GM12878 (cell line): ENCODE measurements at regions not wholly inside any gene's neighbourhood (a gene's known extent, or its start where the extent isn't known, plus 50 kb on each side); places are given as distances from the start of the nearest gene placed in this dataset.

Source experiments
- ATAC-seq: fragments of 200-7000 bp; cut with Tn5 transposase; 3 replicates; pipeline ENCODE4 v1.9.1; 2020; ENCODE audit warnings: mild to moderate bottlenecking, moderate library complexity
- BruUV-seq: library from RNA; stranded (reverse); fragments of 400-500 nt; replicated peaks from 2 replicates; lab custom pipeline; 2021; lab: Mats Ljungman, UMichigan
- CTCF ChIA-PET: fragments of 300-600 bp; sonication (Branson Sonifier 250); formaldehyde crosslinking; extraction: SDS; loops from one replicate; lab custom pipeline; 2021; ENCODE audit warnings: inconsistent platforms; lab: Yijun Ruan, JAX
- POLR2A ChIA-PET: fragments of 350-600 bp; formaldehyde crosslinking; extraction: SDS; loops from one replicate; lab custom pipeline; 2021; ENCODE audit warnings: inconsistent platforms; lab: Charles Lee
- RAD21 ChIA-PET: fragments of 300-600 bp; sonication (Branson Sonifier 250); formaldehyde crosslinking; loops from one replicate; lab custom pipeline; 2023; ENCODE audit warnings: antibody characterized with exemption; ENCODE audit not compliant: unreplicated experiment; lab: Charles Lee
- SMC1A ChIA-PET: fragments of 300-600 bp; sonication (Branson Sonifier 250); formaldehyde crosslinking; loops from one replicate; lab custom pipeline; 2023; ENCODE audit not compliant: unreplicated experiment, uncharacterized antibody; lab: Charles Lee
- DNase-seq: peaks from one replicate; pipeline ENCODE4 v3.0.0-alpha.2; 2011; ENCODE audit warnings: low read depth, low spot score
- FAIRE-seq: peaks from 3 replicates; lab custom pipeline; 2011; peaks lifted over from hg19 to GRCh38; lab: Jason Lieb, UNC
- H2AFZ ChIP-seq: 2 replicates; pipeline ENCODE4 v1.6.0; 2011; ENCODE audit warnings: low read depth, low read length, control low read depth; ENCODE audit not compliant: control insufficient read depth
- H3K27ac ChIP-seq: 2 replicates; pipeline ENCODE4 v1.5.1; 2011; ENCODE audit warnings: control low read depth; ENCODE audit not compliant: control insufficient read depth, insufficient read depth
- H3K27me3 ChIP-seq, 2 experiments: replicated peaks in 1 of 2; 2 replicates each; pipeline versions ENCODE4 v1.6.0 to v1.6.1; 2011; ENCODE audit warnings: low read length in 1 of 2; ENCODE audit not compliant: control insufficient read depth in 2 of 2, insufficient read depth in 2 of 2
- H3K36me3 ChIP-seq, 2 experiments: 2 replicates each; pipeline ENCODE4 v1.5.1; 2011; ENCODE audit warnings: low read length in 1 of 2; ENCODE audit not compliant: control insufficient read depth in 2 of 2, insufficient read depth in 2 of 2
- H3K4me1 ChIP-seq: 2 replicates; pipeline ENCODE4 v1.6.1; 2011; ENCODE audit warnings: mild to moderate bottlenecking, low read length, moderate library complexity, mixed read lengths; ENCODE audit not compliant: control insufficient read depth, insufficient read depth
- H3K4me2 ChIP-seq: 2 replicates; pipeline ENCODE4 v1.6.0; 2011; ENCODE audit warnings: control low read depth; ENCODE audit not compliant: control insufficient read depth, insufficient read depth
- H3K4me3 ChIP-seq: fragments of 200-600 bp; sonication (generic); 2 replicates; pipeline ENCODE4 v1.5.1; 2016
- H3K79me2 ChIP-seq: 2 replicates; pipeline ENCODE4 v1.6.0; 2011; ENCODE audit warnings: low read length; ENCODE audit not compliant: control insufficient read depth, insufficient read depth
- H3K9ac ChIP-seq: 2 replicates; pipeline ENCODE4 v1.8.0; 2011; ENCODE audit warnings: low read length, control low read depth, mixed read lengths; ENCODE audit not compliant: control insufficient read depth, insufficient read depth
- H3K9me3 ChIP-seq: replicated peaks from 3 replicates; pipeline ENCODE4 v1.5.1; 2011; ENCODE audit warnings: mild to moderate bottlenecking, low read length; ENCODE audit not compliant: control insufficient read depth, insufficient read depth
- H4K20me1 ChIP-seq: 2 replicates; pipeline ENCODE4 v1.6.0; 2011; ENCODE audit not compliant: control insufficient read depth, insufficient read depth
- ATF7 ChIP-seq: fragments of 450-650 bp; IDR thresholded peaks from 2 replicates; pipeline ENCODE4 v1.6.1; 2016; ENCODE audit warnings: low read depth, mild to moderate bottlenecking
- SIN3A ChIP-seq: IDR thresholded peaks from 2 replicates; pipeline ENCODE4 v1.6.1; 2012; ENCODE audit warnings: low read depth, low read length, improper control_type of control experiment
- SUPT20H ChIP-seq: IDR thresholded peaks from 2 replicates; pipeline ENCODE4 v1.6.1; 2011; ENCODE audit warnings: low read depth, mild to moderate bottlenecking, low read length, moderate library complexity, borderline replicate concordance; ENCODE audit not compliant: control insufficient read depth
- TCF7 ChIP-seq: IDR thresholded peaks from 2 replicates; pipeline ENCODE4 v1.6.1; 2014; ENCODE audit warnings: antibody characterized with exemption, borderline replicate concordance
- YY1 ChIP-seq: IDR thresholded peaks from 2 replicates; pipeline ENCODE4 v1.6.1; 2011; ENCODE audit warnings: low read depth, mild to moderate bottlenecking, low read length
- WGBS: methylation state at CpG from one replicate; pipeline ENCODE4 v1.1.6; 2016; ENCODE audit warnings: low lambda C conversion rate; ENCODE audit not compliant: insufficient replicate concordance, insufficient coverage; ENCODE audit errors: missing lambda C conversion rate; 5-methylcytosine and 5-hydroxymethylcytosine counted together
- in situ Hi-C: fragments of 300-500 bp; cut with MboI; formaldehyde crosslinking; loops from 9 replicates; pipeline ENCODE4 v1.14.3; 2018; ENCODE audit warnings: mixed read lengths
- intact Hi-C: fragments of 100-400 bp; cut with micrococcal nuclease; formaldehyde crosslinking; loops from one replicate; pipeline ENCODE4 v1.14.2; 2022; ENCODE audit not compliant: unreplicated experiment
- TF ChIP-seq, protein P1 (sequence below): fragments of 450-650 bp; IDR thresholded peaks from 2 replicates; pipeline ENCODE4 v1.6.1; 2017; ENCODE audit warnings: borderline replicate concordance
- TF ChIP-seq, protein P2 (sequence below): fragments of 450-650 bp; IDR thresholded peaks from 2 replicates; pipeline ENCODE4 v1.6.1; 2017; ENCODE audit warnings: mild to moderate bottlenecking, moderate library complexity

DNA sequence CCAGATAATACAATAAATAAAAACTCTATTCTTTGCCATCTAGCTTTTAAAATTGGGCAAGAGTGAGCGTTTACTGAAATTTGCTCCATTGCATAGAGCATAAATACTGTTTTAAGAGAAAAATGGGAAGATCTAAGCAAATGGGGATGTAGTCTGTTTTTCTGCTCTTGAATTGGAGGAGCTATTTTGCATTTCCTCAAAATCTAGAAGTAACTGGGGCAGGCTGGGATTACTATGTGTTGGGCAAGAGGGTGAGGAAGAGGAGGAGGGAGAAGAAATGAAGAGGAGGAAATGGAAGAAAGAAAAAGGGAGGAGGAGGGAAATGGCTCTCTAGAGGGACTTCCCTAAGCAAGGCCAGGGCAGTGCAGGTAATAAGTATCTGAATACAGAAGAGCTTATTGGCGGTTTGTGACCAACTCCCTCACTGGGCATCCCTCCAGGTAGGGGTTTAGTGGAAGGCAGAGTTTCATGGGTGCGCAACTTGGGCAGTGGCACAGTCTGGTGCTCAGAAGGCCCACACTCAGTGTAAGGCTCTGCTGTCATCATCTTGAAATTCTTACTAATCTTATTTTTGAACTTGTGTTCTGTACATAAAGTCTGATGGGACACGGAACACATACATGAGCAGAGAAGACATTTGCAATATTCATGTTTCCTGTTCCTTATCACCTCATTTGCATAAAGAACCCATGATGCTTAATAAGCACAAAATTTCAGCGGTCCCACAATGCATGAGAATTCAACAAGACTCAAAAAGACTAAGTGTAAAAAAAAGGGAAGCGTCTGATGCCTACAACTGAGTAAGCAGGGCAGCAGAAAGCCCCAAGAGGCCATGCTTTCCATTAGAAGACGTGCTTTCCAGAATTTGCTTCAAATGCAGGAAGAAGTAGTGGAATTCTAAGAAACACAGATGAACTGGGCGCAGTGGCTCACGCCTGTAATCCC is 116.9 kb downstream of the EVX1 start:
- intact Hi-C loops = no loop called here
- SMC1A ChIA-PET = no interaction called here
- whole genome bisulfite sequencing = 38% methylated on average over 9 of the region's 9 CpGs
- Histone ChIP-seq H3K4me3 (no peak overlapping the region), H3K4me1 (no peaks in the 10 kb centered on the region)
- CTCF ChIA-PET = no interaction called here
- no peak for TF ChIP-seq ATF7
- TF ChIP-seq, protein P1, sequence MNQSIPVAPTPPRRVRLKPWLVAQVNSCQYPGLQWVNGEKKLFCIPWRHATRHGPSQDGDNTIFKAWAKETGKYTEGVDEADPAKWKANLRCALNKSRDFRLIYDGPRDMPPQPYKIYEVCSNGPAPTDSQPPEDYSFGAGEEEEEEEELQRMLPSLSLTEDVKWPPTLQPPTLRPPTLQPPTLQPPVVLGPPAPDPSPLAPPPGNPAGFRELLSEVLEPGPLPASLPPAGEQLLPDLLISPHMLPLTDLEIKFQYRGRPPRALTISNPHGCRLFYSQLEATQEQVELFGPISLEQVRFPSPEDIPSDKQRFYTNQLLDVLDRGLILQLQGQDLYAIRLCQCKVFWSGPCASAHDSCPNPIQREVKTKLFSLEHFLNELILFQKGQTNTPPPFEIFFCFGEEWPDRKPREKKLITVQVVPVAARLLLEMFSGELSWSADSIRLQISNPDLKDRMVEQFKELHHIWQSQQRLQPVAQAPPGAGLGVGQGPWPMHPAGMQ = no peak
- TF ChIP-seq, protein P2, sequence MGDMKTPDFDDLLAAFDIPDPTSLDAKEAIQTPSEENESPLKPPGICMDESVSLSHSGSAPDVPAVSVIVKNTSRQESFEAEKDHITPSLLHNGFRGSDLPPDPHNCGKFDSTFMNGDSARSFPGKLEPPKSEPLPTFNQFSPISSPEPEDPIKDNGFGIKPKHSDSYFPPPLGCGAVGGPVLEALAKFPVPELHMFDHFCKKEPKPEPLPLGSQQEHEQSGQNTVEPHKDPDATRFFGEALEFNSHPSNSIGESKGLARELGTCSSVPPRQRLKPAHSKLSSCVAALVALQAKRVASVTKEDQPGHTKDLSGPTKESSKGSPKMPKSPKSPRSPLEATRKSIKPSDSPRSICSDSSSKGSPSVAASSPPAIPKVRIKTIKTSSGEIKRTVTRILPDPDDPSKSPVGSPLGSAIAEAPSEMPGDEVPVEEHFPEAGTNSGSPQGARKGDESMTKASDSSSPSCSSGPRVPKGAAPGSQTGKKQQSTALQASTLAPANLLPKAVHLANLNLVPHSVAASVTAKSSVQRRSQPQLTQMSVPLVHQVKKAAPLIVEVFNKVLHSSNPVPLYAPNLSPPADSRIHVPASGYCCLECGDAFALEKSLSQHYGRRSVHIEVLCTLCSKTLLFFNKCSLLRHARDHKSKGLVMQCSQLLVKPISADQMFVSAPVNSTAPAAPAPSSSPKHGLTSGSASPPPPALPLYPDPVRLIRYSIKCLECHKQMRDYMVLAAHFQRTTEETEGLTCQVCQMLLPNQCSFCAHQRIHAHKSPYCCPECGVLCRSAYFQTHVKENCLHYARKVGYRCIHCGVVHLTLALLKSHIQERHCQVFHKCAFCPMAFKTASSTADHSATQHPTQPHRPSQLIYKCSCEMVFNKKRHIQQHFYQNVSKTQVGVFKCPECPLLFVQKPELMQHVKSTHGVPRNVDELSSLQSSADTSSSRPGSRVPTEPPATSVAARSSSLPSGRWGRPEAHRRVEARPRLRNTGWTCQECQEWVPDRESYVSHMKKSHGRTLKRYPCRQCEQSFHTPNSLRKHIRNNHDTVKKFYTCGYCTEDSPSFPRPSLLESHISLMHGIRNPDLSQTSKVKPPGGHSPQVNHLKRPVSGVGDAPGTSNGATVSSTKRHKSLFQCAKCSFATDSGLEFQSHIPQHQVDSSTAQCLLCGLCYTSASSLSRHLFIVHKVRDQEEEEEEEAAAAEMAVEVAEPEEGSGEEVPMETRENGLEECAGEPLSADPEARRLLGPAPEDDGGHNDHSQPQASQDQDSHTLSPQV = no peak
- TF ChIP-seq SIN3A = no peak
- no peak for TF ChIP-seq YY1
- TF ChIP-seq TCF7 = no peak
- no peak for TF ChIP-seq SUPT20H
- TF ChIP-seq, all 136 proteins: peak for 0
- POLR2A ChIA-PET = no interaction called here
- no peaks in the 10 kb centered on the region for H3K36me3 ChIP-seq
- no peaks in the 10 kb centered on the region for H3K79me2 ChIP-seq
- RAD21 ChIA-PET = no interaction called here
- H3K9me3 ChIP-seq = no peaks in the 10 kb centered on the region
- no peak for FAIRE-seq
- no peak overlapping the region for H3K9ac ChIP-seq
- in situ Hi-C loops = no loop called here
- no peak overlapping the region for H3K27ac ChIP-seq
- peaks cover 0 to 2% of the 10 kb centered on the region in 2 experiments; a peak in 3 of 4 replicates for H3K27me3 ChIP-seq
- H4K20me1 ChIP-seq = no peaks in the 10 kb centered on the region
- no peak overlapping the region for H2AFZ ChIP-seq
- H3K4me2 ChIP-seq = no peak overlapping the region
- BruUV-seq = no TSS peak
- DNase-seq = no peak
- no peak for ATAC-seq
